ENCODE measurements at regions not wholly inside any gene's neighbourhood (a gene's known extent, or its start where the extent isn't known, plus 50 kb on each side); places are given as distances from the start of the nearest gene placed in this dataset.

DNA sequence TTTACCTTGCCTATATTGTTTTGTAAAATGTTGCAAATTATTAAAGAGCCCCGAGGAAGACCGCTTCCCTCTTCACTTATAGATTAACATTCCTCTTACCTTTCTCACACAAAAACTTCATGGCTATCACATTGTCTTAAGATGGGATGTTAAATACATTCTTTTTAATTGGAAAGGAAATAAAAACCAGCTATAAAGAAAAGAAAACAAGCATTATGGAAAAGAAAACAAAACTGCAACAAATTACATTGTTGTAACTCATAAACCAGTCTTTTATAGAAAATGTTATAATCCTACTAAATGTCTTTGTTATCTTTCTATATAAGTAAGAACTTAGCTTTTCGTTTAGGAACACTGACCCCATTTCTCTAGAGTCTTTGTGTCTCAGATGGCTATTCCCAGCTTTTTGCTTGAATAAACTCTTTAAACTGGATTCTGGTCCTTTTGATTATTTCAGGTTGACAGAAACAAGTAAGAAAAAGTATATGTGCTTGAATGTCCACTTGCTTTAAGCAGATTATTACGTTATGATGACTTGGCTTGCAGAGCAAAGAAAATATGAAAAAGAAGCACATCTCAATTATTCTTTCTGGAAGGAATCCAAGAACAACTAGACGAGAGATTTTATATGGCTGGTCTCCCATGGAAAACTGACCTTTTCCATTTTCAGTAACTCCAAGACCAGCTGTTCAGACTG, 128.2 kb downstream of the AKR1D1 start:
- TF ChIP-seq EP300 (IDR thresholded peaks at IDR 0.05) (no peak), JUN (IDR thresholded peaks at IDR 0.05) (no peak), RAD21 (conservative IDR thresholded peaks at IDR 0.05 in 1 of 2, IDR thresholded peaks at IDR 0.05 in 1 of 2) (no peak), CTCF (IDR thresholded peaks at IDR 0.05) (no peak)
